Neural progenitor cell (in vitro differentiated cells): ENCODE measurements at regions not wholly inside any gene's neighbourhood (a gene's known extent, or its start where the extent isn't known, plus 50 kb on each side); places are given as distances from the start of the nearest gene placed in this dataset.

ENCODE experiments used
- DNase-seq: peaks from one replicate; pipeline ENCODE4 v3.0.0-alpha.2; 2016; ENCODE audit warnings: low spot score
- H2AFZ ChIP-seq: fragments of 200-600 bp; sonication (generic); replicated peaks from 2 replicates; pipeline ENCODE4 v1.6.1; 2016; ENCODE audit warnings: antibody characterized with exemption
- H3F3A ChIP-seq: fragments of 200-600 bp; sonication (generic); 2 replicates; pipeline ENCODE4 v1.6.1; 2016; ENCODE audit warnings: antibody characterized with exemption, low read depth
- H3K27ac ChIP-seq: fragments of 200-600 bp; sonication (generic); 2 replicates; pipeline ENCODE4 v1.5.1; 2016; ENCODE audit warnings: mild to moderate bottlenecking
- H3K27me3 ChIP-seq: fragments of 200-600 bp; sonication (generic); 2 replicates; pipeline ENCODE4 v1.6.1; 2016; ENCODE audit warnings: mild to moderate bottlenecking, moderate library complexity
- H3K36me3 ChIP-seq: fragments of 200-600 bp; sonication (generic); 2 replicates; pipeline ENCODE4 v1.5.1; 2016
- H3K4me1 ChIP-seq: fragments of 200-600 bp; sonication (generic); 2 replicates; pipeline ENCODE4 v1.6.1; 2016; ENCODE audit warnings: mixed run types
- H3K4me2 ChIP-seq: fragments of 200-600 bp; sonication (generic); 2 replicates; pipeline ENCODE4 v1.6.1; 2016
- H3K4me3 ChIP-seq: fragments of 200-600 bp; sonication (generic); 2 replicates; pipeline ENCODE4 v1.5.1; 2016
- H3K79me2 ChIP-seq: fragments of 200-600 bp; sonication (generic); 2 replicates; pipeline ENCODE4 v1.6.1; 2016; ENCODE audit warnings: low read depth
- H3K9ac ChIP-seq: fragments of 200-600 bp; sonication (generic); 2 replicates; pipeline ENCODE4 v1.6.1; 2016
- H3K9me3 ChIP-seq: fragments of 200-600 bp; sonication (generic); 2 replicates; pipeline ENCODE4 v1.5.1; 2016; ENCODE audit warnings: low read depth
- H4K20me1 ChIP-seq: fragments of 200-600 bp; sonication (generic); 2 replicates; pipeline ENCODE4 v1.6.1; 2016; ENCODE audit warnings: low read depth
- H3K27ac Mint-ChIP-seq: 3 replicates; pipeline ENCODE4 v1.8.0; 2021; ENCODE audit warnings: mixed read lengths
- H3K27me3 Mint-ChIP-seq: 2 replicates; pipeline ENCODE4 v1.8.0; 2022; ENCODE audit warnings: low read depth, mild to moderate bottlenecking, inconsistent platforms, moderate library complexity, mixed read lengths; ENCODE audit not compliant: insufficient read depth
- H3K36me3 Mint-ChIP-seq: 3 replicates; pipeline ENCODE4 v1.8.0; 2021; ENCODE audit warnings: mixed read lengths
- H3K4me1 Mint-ChIP-seq: 3 replicates; pipeline ENCODE4 v1.8.0; 2021; ENCODE audit warnings: mixed read lengths
- H3K4me3 Mint-ChIP-seq: 3 replicates; pipeline ENCODE4 v1.8.0; 2021; ENCODE audit warnings: mild to moderate bottlenecking, moderate library complexity, mixed read lengths
- H3K9me3 Mint-ChIP-seq: 3 replicates; pipeline ENCODE4 v1.8.0; 2020; ENCODE audit warnings: mixed read lengths
- CTCF ChIP-seq: fragments of 200-600 bp; sonication (generic); IDR thresholded peaks from 2 replicates; pipeline ENCODE4 v1.5.1; 2017; ENCODE audit warnings: antibody characterized with exemption, mild to moderate bottlenecking
- EZH2 ChIP-seq: fragments of 200-600 bp; sonication (generic); IDR thresholded peaks from 2 replicates; pipeline ENCODE4 v1.6.1; 2017; ENCODE audit warnings: antibody characterized with exemption, mild to moderate bottlenecking, moderate library complexity
- EZH2phosphoT487 ChIP-seq: fragments of 200-600 bp; sonication (generic); IDR thresholded peaks from 2 replicates; pipeline ENCODE4 v1.6.1; 2017; ENCODE audit warnings: antibody characterized with exemption

- no peaks in the 10 kb centered on the region for H3K79me2 ChIP-seq
- Mint-ChIP-seq H3K27ac (no peak overlapping the region), H3K4me1 (peaks cover 13% of the 10 kb centered on the region), H3K36me3 (peaks cover 2% of the 10 kb centered on the region), H3K4me3 (no peak overlapping the region), H3K27me3 (peaks cover 7% of the 10 kb centered on the region), H3K9me3 (peaks cover 11% of the 10 kb centered on the region)
- no peaks in the 10 kb centered on the region for H3F3A ChIP-seq
- no peak for TF ChIP-seq EZH2phosphoT487
- TF ChIP-seq EZH2 = no peak
- TF ChIP-seq CTCF = no peak
- H3K9me3 ChIP-seq = no peaks in the 10 kb centered on the region
- no peak overlapping the region for H3K4me3 ChIP-seq
- no peak for DNase-seq
- H3K27me3 ChIP-seq = no peaks in the 10 kb centered on the region
- no peak overlapping the region for H3K27ac ChIP-seq
- H4K20me1 ChIP-seq = no peaks in the 10 kb centered on the region
- no peak overlapping the region for H3K4me2 ChIP-seq
- H3K4me1 ChIP-seq = no peaks in the 10 kb centered on the region
- H3K36me3 ChIP-seq = no peaks in the 10 kb centered on the region
- H2AFZ ChIP-seq = no peak overlapping the region
- no peak overlapping the region for H3K9ac ChIP-seq
These were observed 210.2 kb downstream of the PAX3 start for GRCh38 chr2:222088561-222088960.

GRCh38 chr2:222087998-222088397 is 210.8 kb downstream of the PAX3 start:
- DNase-seq = no peak
- H3K9me3 Mint-ChIP-seq = peaks cover 13% of the 10 kb centered on the region
- no peak overlapping the region for H3K27ac ChIP-seq
- H3K79me2 ChIP-seq = no peaks in the 10 kb centered on the region
- peaks cover 13% of the 10 kb centered on the region for H3K4me1 Mint-ChIP-seq
- TF ChIP-seq CTCF = no peak
- no peak for TF ChIP-seq EZH2phosphoT487
- no peak for TF ChIP-seq EZH2
- H3K4me3 Mint-ChIP-seq = no peak overlapping the region
- no peak overlapping the region for H3K4me3 ChIP-seq
- peaks cover 7% of the 10 kb centered on the region for H3K27me3 Mint-ChIP-seq
- H4K20me1 ChIP-seq = no peaks in the 10 kb centered on the region
- no peaks in the 10 kb centered on the region for H3F3A ChIP-seq
- H3K4me2 ChIP-seq = no peak overlapping the region
- peaks cover 2% of the 10 kb centered on the region for H3K36me3 Mint-ChIP-seq
- H3K36me3 ChIP-seq = no peaks in the 10 kb centered on the region
- no peaks in the 10 kb centered on the region for H3K9me3 ChIP-seq
- H3K27ac Mint-ChIP-seq = no peak overlapping the region
- H2AFZ ChIP-seq = no peak overlapping the region
- H3K27me3 ChIP-seq = no peaks in the 10 kb centered on the region
- H3K9ac ChIP-seq = no peak overlapping the region
- no peaks in the 10 kb centered on the region for H3K4me1 ChIP-seq

GRCh38 chr2:222082201-222082600 is 216.6 kb downstream of the PAX3 start:
- H3K27ac ChIP-seq = no peak overlapping the region
- no peak for TF ChIP-seq CTCF
- no peak for TF ChIP-seq EZH2phosphoT487
- no peak for TF ChIP-seq EZH2
- no peak overlapping the region for H3K4me3 ChIP-seq
- Mint-ChIP-seq H3K4me3 (no peak overlapping the region), H3K9me3 (peaks cover 10% of the 10 kb centered on the region), H3K27ac (no peak overlapping the region), H3K27me3 (no peaks in the 10 kb centered on the region), H3K36me3 (peaks cover 2% of the 10 kb centered on the region), H3K4me1 (peaks cover 17% of the 10 kb centered on the region)
- no peak overlapping the region for H3K4me2 ChIP-seq
- H4K20me1 ChIP-seq = no peaks in the 10 kb centered on the region
- H3K4me1 ChIP-seq = peaks cover 22% of the 10 kb centered on the region
- H3K36me3 ChIP-seq = no peaks in the 10 kb centered on the region
- no peaks in the 10 kb centered on the region for H3K79me2 ChIP-seq
- no peaks in the 10 kb centered on the region for H3K27me3 ChIP-seq
- H3K9me3 ChIP-seq = no peaks in the 10 kb centered on the region
- no peak overlapping the region for H3K9ac ChIP-seq
- H3F3A ChIP-seq = peaks cover 14% of the 10 kb centered on the region
- DNase-seq = no peak
- no peak overlapping the region for H2AFZ ChIP-seq
